Left ventricle myocardium inferior (tissue), 1 donor: ENCODE measurements at regions not wholly inside any gene's neighbourhood (a gene's known extent, or its start where the extent isn't known, plus 50 kb on each side); places are given as distances from the start of the nearest gene placed in this dataset.

Experiments
- DNase-seq: peaks from one replicate; pipeline ENCODE4 v3.0.0-alpha.2; 2020
- H3K27ac ChIP-seq: fragments of 200-600 bp; replicated peaks from 2 replicates; pipeline ENCODE4 v1.8.0; 2021
- H3K27me3 ChIP-seq: fragments of 200-600 bp; 2 replicates; pipeline ENCODE4 v1.8.0; 2021; ENCODE audit warnings: low read depth
- H3K36me3 ChIP-seq: fragments of 200-600 bp; 2 replicates; pipeline ENCODE4 v1.8.0; 2021
- H3K4me1 ChIP-seq: fragments of 200-600 bp; 2 replicates; pipeline ENCODE4 v1.8.0; 2021
- H3K4me3 ChIP-seq: fragments of 200-600 bp; 2 replicates; pipeline ENCODE4 v1.8.0; 2021; ENCODE audit warnings: mild to moderate bottlenecking, moderate library complexity
- H3K9me3 ChIP-seq: fragments of 200-600 bp; replicated peaks from 2 replicates; pipeline ENCODE4 v1.8.0; 2021
- intact Hi-C: fragments of 100-400 bp; cut with micrococcal nuclease; formaldehyde crosslinking; loops from one replicate; pipeline ENCODE4 v1.11.0; 2022
- TF ChIP-seq, protein P1 (sequence below): fragments of 200-600 bp; IDR thresholded peaks from 2 replicates; pipeline ENCODE4 v1.8.0; 2021; ENCODE audit warnings: antibody characterized with exemption, mild to moderate bottlenecking, borderline replicate concordance
- donor health status: DM: no; HTN: yes; CAD: no; lungs with severe emphysema.

DNA sequence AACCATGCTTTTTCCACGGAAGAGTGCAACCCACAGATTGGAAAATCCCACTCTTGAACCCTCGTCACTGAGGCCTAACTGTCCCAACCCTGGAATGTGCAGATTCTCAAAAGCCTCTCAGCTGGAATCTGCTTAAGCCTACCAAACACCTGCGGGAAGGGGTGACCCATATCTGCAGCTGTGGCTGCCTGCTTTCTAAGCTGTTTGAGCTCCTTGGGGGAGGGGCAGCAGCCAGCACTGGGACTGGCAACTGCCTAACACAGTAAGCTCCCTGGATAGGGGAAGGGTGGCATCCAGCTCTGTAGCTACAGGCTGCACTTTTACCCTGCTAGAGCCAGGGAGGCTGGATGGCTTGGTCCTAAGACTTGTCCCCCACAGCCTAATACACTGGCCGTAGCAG is 579.6 kb downstream of the COL12A1 start:
- TF ChIP-seq, protein P1, sequence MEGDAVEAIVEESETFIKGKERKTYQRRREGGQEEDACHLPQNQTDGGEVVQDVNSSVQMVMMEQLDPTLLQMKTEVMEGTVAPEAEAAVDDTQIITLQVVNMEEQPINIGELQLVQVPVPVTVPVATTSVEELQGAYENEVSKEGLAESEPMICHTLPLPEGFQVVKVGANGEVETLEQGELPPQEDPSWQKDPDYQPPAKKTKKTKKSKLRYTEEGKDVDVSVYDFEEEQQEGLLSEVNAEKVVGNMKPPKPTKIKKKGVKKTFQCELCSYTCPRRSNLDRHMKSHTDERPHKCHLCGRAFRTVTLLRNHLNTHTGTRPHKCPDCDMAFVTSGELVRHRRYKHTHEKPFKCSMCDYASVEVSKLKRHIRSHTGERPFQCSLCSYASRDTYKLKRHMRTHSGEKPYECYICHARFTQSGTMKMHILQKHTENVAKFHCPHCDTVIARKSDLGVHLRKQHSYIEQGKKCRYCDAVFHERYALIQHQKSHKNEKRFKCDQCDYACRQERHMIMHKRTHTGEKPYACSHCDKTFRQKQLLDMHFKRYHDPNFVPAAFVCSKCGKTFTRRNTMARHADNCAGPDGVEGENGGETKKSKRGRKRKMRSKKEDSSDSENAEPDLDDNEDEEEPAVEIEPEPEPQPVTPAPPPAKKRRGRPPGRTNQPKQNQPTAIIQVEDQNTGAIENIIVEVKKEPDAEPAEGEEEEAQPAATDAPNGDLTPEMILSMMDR = no peak
- H3K4me3 ChIP-seq = no peak overlapping the region
- H3K27ac ChIP-seq = no peak overlapping the region
- H3K4me1 ChIP-seq = no peaks in the 10 kb centered on the region
- DNase-seq = no peak
- H3K36me3 ChIP-seq = no peaks in the 10 kb centered on the region
- H3K27me3 ChIP-seq = no peaks in the 10 kb centered on the region
- intact Hi-C loops = no loop called here
- peaks cover 38% of the 10 kb centered on the region for H3K9me3 ChIP-seq

- Histone ChIP-seq H3K27ac (no peak overlapping the region), H3K36me3 (no peaks in the 10 kb centered on the region), H3K4me1 (no peaks in the 10 kb centered on the region), H3K9me3 (peaks cover 20% of the 10 kb centered on the region), H3K4me3 (no peak overlapping the region), H3K27me3 (no peaks in the 10 kb centered on the region)
- intact Hi-C loops = no loop called here
- TF ChIP-seq, protein P1 = no peak
- no peak for DNase-seq
Observed at GRCh38 chr6:74623027-74623426, 582.8 kb downstream of the COL12A1 start.

- TF ChIP-seq, protein P1 = no peak
Observed at GRCh38 chr6:74611220-74611619, 594.6 kb downstream of the COL12A1 start.

GRCh38 chr6:74610352-74610751 is 595.5 kb downstream of the COL12A1 start:
- Histone ChIP-seq H3K4me1 (no peaks in the 10 kb centered on the region), H3K36me3 (no peaks in the 10 kb centered on the region), H3K4me3 (no peak overlapping the region), H3K27me3 (no peaks in the 10 kb centered on the region), H3K27ac (no peak overlapping the region), H3K9me3 (no peaks in the 10 kb centered on the region)
- intact Hi-C loops = no loop called here
- no peak for DNase-seq
- TF ChIP-seq, protein P1 = no peak

More at GRCh38 chr6:74611220-74611619, 594.6 kb downstream of the COL12A1 start:
- intact Hi-C loops = no loop called here
- H3K27ac ChIP-seq = no peak overlapping the region
- no peaks in the 10 kb centered on the region for H3K4me1 ChIP-seq
- no peak for DNase-seq
- H3K4me3 ChIP-seq = no peak overlapping the region
- H3K36me3 ChIP-seq = no peaks in the 10 kb centered on the region
- no peaks in the 10 kb centered on the region for H3K27me3 ChIP-seq
- H3K9me3 ChIP-seq = no peaks in the 10 kb centered on the region

GRCh38 chr6:74609871-74610270 is 596.0 kb downstream of the COL12A1 start:
- DNase-seq = no peak
- no peaks in the 10 kb centered on the region for H3K9me3 ChIP-seq
- no peak overlapping the region for H3K27ac ChIP-seq
- TF ChIP-seq, protein P1 = no peak
- H3K27me3 ChIP-seq = no peaks in the 10 kb centered on the region
- H3K36me3 ChIP-seq = no peaks in the 10 kb centered on the region
- no peaks in the 10 kb centered on the region for H3K4me1 ChIP-seq
- H3K4me3 ChIP-seq = no peak overlapping the region
- intact Hi-C loops = no loop called here

- Histone ChIP-seq H3K27me3 (no peaks in the 10 kb centered on the region), H3K4me3 (no peak overlapping the region), H3K4me1 (no peaks in the 10 kb centered on the region), H3K9me3 (no peaks in the 10 kb centered on the region), H3K36me3 (no peaks in the 10 kb centered on the region), H3K27ac (no peak overlapping the region)
- intact Hi-C loops = no loop called here
- no peak for DNase-seq
- TF ChIP-seq, protein P1 = no peak
Observed at GRCh38 chr6:74607934-74608333, 597.9 kb downstream of the COL12A1 start.
